ENCODE measurements at regions not wholly inside any gene's neighbourhood (a gene's known extent, or its start where the extent isn't known, plus 50 kb on each side); places are given as distances from the start of the nearest gene placed in this dataset.

GRCh38 chr1:101098907-101099306, 73.3 kb upstream of the DPH5 start (continued):
- no peak for TF ChIP-seq ZNF280B (CRISPR knock-in tag; IDR thresholded peaks at IDR 0.05; ENCODE audit: borderline replicate concordance)

- Histone ChIP-seq H3K27ac (ENCODE audit: extremely low read length, insufficient read depth, low read length) (no peak overlapping the region), H3K27me3 (ENCODE audit: control insufficient read depth in 1 of 2, insufficient read depth in 2 of 2, low read length in 2 of 2) (no peaks in the 10 kb centered on the region), H3K79me2 (ENCODE audit: insufficient read depth, low read length) (no peaks in the 10 kb centered on the region), H2AFZ (ENCODE audit: low read length) (no peak overlapping the region), H3K4me2 (ENCODE audit: low read depth, low read length) (no peak overlapping the region), H4K20me1 (ENCODE audit: insufficient read depth, low read length) (no peaks in the 10 kb centered on the region), H3K9ac (ENCODE audit: insufficient read depth, low read depth, low read length) (no peak overlapping the region), H3K4me3 (replicated peaks in 1 of 3; ENCODE audit: insufficient read depth in 1 of 3, low read depth in 2 of 3, low read length in 3 of 3) (no peak overlapping the region), H3K4me1 (ENCODE audit: insufficient read depth, low read length) (no peaks in the 10 kb centered on the region), H3K36me3 (replicated peaks in 1 of 2; ENCODE audit: control insufficient read depth in 1 of 2, insufficient read depth in 2 of 2, low read length in 2 of 2) (no peaks in the 10 kb centered on the region), H3K9me3 (ENCODE audit: low read length) (no peaks in the 10 kb centered on the region)
- FAIRE-seq (no peak), DNase-seq (ENCODE audit: low spot score) (no peak), ATAC-seq (no peak)
- no peak for TF ChIP-seq HNRNPUL1 (IDR thresholded peaks at IDR 0.05; ENCODE audit: low read depth, low read length)
- TF ChIP-seq ZNF564 (CRISPR knock-in tag; IDR thresholded peaks at IDR 0.05) = peak; percentile 95
- 46% methylated on average over 2 of the region's 2 CpGs for WGBS (ENCODE audit: low lambda C conversion rate)
- in situ Hi-C loops (cut with HindIII; ENCODE audit: extremely low pct_ligation_motif_present, low pct_unique_long_range_greater_than_20kb) = no loop called here
- POLR2A ChIA-PET = no interaction called here
- no TSS peak for BruUV-seq (replicated peaks)
- intact Hi-C loops (cut with micrococcal nuclease; ENCODE audit: unreplicated experiment) = no loop called here
- CTCF ChIA-PET (ENCODE audit: low intra/inter-chr PET ratio, low total read pairs) = no interaction called here
Measured at GRCh38 chr1:101098327-101098726, 72.7 kb upstream of the DPH5 start.

DNA sequence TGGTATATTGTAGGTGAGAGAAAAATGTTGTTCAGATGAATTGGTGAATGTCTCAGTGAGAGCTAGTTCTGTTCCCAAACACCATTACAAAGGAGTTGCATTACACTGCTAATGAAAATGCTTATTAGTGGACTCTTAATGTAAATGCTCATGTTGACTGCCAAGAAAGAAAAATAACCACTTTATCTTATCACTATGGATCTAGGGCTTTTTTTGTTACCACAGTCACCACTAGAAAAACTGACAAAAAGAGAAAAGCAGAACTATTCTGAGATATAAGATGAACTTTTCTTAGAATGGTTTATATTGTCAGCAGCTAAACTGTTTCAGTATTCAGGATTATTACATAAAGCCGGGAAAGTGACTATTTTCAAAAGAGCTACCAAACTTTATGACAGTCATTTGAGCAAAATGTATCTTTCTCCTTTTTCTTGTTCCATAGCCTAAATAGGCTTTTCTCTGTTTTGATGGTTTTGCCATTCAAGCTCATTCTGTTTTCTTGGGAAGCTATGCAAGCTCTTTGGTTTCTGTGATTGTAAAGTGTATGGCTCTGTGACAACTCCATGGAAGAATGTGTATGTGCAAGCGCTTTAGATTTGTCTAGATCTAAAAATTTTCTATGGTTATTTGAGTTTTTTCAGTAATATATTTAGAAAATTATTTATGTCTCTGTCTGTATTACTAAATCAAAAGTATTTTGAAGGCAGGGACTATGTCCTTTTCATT, 64.2 kb upstream of the DPH5 start:
- BruUV-seq (replicated peaks) = no TSS peak
- in situ Hi-C loops (cut with HindIII; ENCODE audit: extremely low pct_ligation_motif_present, low pct_unique_long_range_greater_than_20kb) (no loop called here), intact Hi-C loops (cut with micrococcal nuclease; ENCODE audit: unreplicated experiment) (no loop called here)
- Histone ChIP-seq H3K9me3 (ENCODE audit: low read length) (no peaks in the 10 kb centered on the region), H2AFZ (ENCODE audit: low read length) (no peak overlapping the region), H3K79me2 (ENCODE audit: insufficient read depth, low read length) (no peaks in the 10 kb centered on the region), H3K27me3 (ENCODE audit: control insufficient read depth in 1 of 2, insufficient read depth in 2 of 2, low read length in 2 of 2) (no peaks in the 10 kb centered on the region), H3K9ac (ENCODE audit: insufficient read depth, low read depth, low read length) (no peak overlapping the region), H3K36me3 (replicated peaks in 1 of 2; ENCODE audit: control insufficient read depth in 1 of 2, insufficient read depth in 2 of 2, low read length in 2 of 2) (no peaks in the 10 kb centered on the region), H3K27ac (ENCODE audit: extremely low read length, insufficient read depth, low read length) (no peak overlapping the region), H3K4me2 (ENCODE audit: low read depth, low read length) (no peak overlapping the region), H3K4me1 (ENCODE audit: insufficient read depth, low read length) (no peaks in the 10 kb centered on the region), H4K20me1 (ENCODE audit: insufficient read depth, low read length) (no peaks in the 10 kb centered on the region), H3K4me3 (replicated peaks in 1 of 3; ENCODE audit: insufficient read depth in 1 of 3, low read depth in 2 of 3, low read length in 3 of 3) (no peak overlapping the region)
- POLR2A ChIA-PET = no interaction called here
- no peak for DNase-seq (ENCODE audit: low spot score)
- TF ChIP-seq HMG20A (CRISPR knock-in tag; IDR thresholded peaks at IDR 0.05; ENCODE audit: borderline replicate concordance) = no peak
- TF ChIP-seq, protein P1, sequence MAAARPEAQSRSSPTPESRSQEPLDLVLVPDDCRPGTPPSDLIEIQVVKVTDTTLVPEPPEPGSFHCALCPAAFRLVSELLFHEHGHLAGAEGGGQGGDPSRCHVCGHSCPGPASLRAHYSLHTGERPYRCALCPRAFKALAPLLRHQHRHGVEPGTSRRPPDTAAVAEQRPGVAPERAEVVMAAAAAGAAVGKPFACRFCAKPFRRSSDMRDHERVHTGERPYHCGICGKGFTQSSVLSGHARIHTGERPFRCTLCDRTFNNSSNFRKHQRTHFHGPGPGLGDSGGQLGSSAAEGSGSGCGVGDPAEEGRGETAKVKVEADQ (CRISPR knock-in tag; IDR thresholded peaks at IDR 0.05; ENCODE audit: borderline replicate concordance) = no peak
- no peak for TF ChIP-seq RFXAP (CRISPR knock-in tag; IDR thresholded peaks at IDR 0.05; ENCODE audit: borderline replicate concordance)
- no peak for TF ChIP-seq HOXA3 (CRISPR knock-in tag; IDR thresholded peaks at IDR 0.05)
- TF ChIP-seq ERF (CRISPR knock-in tag; IDR thresholded peaks at IDR 0.05) = no peak
- no peak for TF ChIP-seq TRIM24 (CRISPR knock-in tag; IDR thresholded peaks at IDR 0.05)
- ATAC-seq = no peak
- WGBS (ENCODE audit: low lambda C conversion rate) = 65% methylated on average over 2 of the region's 2 CpGs
- no peak for FAIRE-seq
- CTCF ChIA-PET (ENCODE audit: low intra/inter-chr PET ratio, low total read pairs) = no interaction called here

Measured in HepG2 (cell line).